Tongue (tissue), 1 donor: ENCODE measurements at regions not wholly inside any gene's neighbourhood (a gene's known extent, or its start where the extent isn't known, plus 50 kb on each side); places are given as distances from the start of the nearest gene placed in this dataset.
A peak's percentile ranks its signal among the peaks of the same experiment; 100 is the strongest.

Source experiments
- DNase-seq: peaks from one replicate; pipeline ENCODE4 v3.0.0-alpha.2; 2015

DNA sequence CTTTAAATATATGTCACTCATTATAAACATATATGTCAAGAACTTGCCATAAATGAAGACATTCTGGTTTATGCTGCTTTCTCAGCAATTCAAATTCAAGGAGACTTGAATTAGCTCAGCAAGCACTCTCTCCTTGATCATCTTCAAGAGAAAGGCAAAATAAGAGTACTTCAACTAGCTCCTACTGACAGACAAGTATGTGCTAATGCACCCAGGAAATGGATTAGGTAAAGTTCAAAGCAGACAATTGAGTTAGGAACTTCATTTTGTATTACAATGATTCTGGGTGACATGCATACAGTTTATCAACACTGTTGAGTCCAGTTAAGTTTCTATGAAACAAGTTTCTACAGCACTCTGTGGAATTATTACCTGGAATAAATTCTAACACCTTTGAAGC, 455.9 kb upstream of the USP15 start:
- no peak for DNase-seq

DNA sequence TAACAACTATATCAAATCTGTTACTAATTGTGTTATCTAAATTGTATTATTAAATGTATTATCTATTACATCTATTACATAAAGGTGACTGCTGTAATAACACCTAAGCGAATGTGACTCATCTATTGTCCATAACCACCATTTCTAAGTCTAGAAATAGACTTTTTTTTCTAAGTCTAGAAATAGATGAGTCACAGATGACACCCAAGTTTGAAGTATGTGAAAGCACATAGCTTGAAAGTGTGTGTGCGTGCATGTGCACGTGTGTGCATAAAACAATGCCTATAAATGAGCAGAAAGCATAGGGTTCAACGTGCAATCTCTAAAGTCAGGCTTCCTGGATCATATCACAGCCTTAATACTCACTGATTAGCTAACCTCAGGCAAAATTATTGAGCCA, 451.3 kb upstream of the USP15 start:
- DNase-seq: no peak

DNA sequence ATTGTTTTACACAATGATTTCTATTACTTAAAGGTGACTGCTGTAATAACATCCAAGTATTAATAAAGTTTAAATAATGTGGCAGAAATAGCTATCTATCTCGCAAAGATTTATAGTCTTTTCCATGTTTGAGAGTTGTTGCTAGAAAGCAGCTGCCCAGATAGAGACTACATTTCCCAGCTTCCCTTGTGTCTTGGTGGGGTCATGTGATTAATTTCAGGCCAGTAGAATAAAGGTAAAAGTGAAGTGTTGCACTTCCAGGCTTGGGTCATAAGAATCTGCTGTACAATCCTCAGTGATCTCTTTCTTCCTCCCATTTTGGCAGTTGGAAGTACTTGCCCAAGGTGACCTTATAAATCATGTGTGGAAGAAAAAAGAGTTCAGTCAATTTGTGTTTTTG, 449.7 kb upstream of the USP15 start:
- DNase-seq: no peak

DNA sequence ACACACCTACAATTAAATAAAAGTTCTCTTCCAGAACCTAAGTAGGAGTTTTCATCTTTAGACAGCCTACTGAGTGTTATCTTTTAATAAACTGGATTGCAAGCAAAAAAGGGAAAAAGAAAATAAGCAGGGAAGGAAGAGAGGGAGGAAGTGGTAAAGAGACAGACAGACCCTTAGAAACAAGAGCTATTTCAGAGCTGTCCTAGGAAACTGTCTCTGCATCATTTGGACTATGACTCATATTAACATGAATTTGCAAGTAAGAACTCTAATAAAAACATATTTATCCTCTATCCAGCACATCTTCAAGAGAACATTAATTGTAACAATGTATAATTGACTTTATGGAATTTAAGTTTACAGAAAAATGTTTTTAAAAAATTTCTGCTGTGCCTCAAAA, 438.8 kb upstream of the USP15 start:
- DNase-seq: no peak

DNA sequence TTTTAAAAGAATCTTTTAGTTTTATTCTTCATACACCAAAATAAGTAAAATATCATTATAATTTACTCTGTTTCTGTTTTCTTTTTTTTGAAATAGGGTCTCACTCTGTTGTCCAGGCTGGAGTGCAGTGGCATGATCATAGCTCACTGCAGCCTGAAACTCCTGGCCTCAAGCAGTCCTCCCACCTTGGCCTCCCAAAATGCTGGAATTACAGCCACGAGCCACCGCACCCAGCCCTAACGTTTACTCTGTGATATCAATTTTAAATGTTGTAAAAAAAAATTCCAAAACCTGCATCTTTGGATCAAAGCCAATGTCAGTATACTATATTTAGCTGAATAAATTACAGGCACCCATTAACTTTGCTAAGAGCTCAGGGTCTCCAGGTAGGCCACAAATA, 437.1 kb upstream of the USP15 start:
- DNase-seq: no peak

DNA sequence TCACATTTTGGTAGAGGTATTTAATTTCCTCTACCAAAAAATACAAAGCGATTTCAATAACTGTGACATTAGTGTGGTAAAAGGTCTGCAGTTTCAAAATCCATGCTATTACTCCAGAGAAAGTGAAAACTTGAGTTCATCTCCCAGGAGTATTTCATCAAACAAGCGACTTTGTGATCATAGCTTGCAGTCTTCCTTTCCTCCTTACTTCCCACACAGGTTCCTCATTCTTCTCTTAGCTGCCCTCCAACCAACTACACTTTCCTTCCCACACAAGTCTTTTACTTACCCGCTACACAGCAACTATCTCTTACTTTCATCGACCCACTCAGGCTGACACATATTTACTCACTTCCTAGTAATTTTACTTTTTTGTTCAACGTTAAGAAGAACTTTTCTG, 413.4 kb upstream of the USP15 start:
- DNase-seq: no peak

DNA sequence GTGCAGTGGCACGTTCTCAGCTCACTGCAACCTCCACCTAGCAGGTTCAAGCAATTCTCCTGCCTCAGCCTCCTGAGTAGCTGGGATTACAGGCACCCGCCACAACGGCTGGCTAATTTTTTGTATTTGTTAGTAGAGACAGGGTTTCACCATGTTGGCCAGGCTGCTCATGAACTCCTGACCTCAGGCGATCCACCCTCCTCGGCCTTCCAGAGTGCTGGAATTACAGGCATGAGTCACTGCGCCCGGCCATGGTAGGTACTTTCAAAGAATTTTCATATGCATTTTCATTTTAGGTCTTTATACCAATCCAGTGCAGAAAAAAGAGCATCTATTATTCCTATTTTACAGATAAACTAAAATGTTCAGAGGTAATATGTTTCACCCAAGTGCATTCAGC, 411.3 kb upstream of the USP15 start:
- no peak for DNase-seq

DNA sequence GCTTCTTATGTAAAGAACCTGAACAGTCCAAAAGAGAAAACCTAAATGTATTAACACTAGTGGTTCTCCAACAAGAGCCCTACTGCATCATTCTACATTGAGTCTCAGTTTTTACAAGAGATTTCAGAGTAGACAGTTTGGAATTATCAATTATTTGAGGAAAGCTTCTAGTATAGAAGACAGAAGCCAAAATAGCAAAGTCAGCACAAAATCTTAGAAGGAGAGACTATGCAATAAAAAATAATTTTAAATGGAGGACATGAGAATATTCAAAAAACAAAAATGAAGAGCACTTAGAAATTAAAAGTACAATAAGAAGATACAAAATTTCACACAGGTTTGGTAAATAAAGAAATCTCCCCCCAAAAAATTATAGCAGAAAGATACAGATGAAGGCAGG, 406.3 kb upstream of the USP15 start:
- DNase-seq: no peak

DNA sequence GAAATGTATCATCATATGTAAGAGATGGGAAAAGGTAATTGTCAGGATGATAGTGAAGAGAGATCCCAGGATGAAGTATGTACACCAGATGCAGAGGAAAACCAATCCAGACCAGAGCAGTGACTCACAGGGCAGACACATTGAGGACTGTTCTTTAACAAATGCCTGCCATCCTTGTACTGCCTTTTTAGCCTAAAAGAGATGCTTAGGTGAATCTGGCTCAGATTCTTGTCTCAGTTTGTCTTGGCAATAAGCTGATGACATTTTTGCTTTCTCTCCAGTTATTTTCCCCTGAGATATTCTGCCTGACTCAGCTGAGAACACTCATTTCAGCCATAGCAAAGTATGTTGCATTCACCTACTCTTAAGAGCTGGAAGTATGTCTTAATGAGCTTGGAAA, 405.3 kb upstream of the USP15 start:
- DNase-seq: no peak

DNA sequence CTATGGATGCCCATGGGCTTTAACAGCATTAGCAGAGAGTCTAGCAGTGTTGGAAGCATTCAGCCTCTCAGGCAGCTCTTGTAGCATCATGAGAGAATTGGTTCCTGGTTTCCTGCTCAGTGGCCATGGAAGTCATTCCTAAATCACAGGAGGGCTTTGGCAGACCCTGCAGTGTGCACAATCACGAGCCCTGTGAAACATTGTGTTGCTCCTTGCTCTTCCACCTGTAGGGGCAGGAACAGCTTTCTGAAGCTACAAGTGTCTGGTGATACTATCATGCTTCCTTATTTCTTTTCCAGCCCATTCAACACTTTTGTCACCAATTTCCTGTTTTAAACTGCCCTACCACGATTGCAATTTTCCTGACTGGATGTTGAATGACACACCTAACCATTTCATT, 402.2 kb upstream of the USP15 start:
- DNase-seq: no peak

DNA sequence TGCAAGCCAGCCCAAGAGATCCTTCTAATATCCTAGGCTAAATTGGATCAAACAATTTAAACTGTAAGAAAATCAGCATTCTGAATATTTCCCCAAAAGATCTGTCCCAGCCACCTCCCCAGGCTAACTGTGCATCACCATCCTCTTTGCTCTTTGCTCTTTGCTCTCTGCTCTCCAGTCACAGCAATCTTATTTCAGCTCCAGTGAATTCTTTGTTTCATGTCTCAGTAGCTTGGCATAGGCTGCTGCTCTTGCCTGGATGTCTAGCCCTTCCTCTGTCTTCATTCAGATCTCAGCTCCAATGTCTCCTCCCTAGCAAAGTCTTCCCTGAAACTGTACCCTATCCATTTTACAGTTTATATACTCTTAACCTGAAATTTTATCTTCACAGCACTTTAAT, 399.8 kb upstream of the USP15 start:
- no peak for DNase-seq

DNA sequence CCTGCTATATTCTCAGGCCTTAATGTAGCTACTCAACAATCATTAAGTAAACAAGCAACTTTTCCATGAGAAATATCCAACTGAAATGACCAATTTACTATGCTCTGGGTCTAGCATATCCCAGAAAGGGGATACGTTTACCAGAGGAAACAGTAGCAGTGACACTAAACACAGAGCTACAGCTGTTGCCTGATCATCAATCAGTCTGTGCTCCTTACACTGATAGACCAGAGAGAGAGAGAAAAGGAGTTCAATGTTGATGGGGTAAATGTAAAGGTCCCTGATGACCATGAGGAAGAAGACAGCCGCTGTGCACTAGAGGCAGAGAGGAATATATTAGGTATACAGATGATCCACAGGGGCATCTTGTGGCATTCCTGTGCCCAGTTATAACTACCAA, 397.2 kb upstream of the USP15 start:
- DNase-seq: peak; percentile 12

DNA sequence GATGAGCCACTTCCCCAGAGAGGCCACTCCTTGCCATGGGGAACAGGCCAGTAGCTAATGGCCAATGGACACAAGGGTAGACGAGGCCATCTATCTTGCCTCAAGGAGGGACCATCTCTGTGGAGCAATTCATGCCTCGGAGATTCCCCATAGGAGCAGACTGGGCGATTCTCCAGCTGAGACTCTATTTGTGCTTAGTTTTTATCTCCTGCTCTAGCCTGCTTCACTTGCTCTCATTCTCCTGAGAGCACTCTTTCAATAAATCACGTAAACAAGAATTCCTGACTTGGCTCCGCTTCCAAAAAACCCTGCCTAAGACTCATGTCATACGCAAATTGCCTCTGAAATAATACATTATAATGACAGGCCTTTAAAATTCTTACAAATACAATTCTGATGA, 396.4 kb upstream of the USP15 start:
- no peak for DNase-seq

DNA sequence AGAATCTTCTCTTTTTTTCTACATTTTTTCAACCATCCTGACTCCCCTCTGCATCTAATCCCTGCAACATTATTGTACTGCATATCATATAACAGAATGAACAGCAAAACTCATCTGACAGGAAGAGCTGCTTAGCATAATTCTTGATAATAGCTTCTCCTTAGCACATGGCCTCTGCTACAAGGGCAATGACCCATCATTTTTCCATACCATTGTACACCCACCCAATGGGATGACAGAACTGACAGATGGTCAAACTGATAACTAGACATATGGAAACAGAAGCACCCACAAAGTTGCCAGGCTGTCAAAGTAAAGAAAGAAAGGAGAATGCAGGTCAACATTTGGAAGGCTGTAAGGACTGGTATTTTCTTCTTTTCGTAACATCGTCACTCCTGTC, 390.4 kb upstream of the USP15 start:
- DNase-seq: no peak

DNA sequence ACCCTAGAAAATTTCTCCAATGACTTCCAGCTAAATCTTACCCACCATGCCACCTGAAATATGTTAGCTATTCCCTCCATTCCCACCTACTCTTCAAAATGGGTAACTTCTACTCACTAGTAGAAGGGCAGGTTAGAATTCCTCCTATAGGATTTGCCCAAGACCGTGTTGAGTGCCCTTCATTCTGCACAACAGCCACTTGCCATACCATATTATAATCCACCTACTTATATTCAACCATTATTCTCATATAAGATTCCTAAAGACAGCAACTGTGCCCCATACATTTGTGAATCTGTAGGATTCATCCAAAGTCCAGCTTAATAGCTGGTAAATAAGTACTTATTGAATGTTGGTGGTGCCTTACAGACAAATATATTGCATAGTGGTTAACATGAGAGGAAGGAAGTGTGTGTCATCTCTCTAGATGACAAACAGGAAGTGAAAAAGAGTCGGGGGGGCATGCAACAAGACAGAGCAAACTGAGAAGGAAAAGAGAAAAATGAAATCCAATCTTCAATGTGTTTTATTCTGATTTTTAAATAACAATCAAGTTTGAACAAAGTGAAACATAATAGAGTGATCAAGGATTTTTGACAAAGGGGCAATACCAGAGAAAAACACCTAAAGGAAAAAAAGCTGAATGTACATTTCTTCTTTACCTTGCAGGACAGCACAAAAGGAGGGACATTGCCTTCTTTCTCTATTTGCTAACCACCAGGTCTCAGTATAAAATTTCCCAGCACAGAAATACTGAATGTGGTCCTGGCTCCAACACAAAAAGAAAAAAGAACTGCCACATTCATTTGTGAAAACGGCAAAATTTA, 389.3 kb upstream of the USP15 start:
- no peak for DNase-seq

DNA sequence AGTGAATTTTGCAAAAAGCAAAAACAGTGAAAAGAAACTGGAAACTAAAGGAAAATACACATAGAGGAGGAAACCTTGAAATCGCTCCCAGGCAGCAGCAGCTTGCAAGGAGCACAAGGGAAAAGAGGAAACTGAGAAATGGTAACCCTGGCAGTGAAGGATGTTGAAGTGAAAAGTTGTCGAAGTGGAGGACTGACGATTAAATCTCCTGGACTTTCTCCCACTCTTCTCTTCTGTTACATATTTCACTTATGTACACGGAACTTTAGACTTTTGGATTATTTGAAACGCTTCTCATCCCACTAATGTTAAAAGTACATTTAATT, 388.8 kb upstream of the USP15 start:
- no peak for DNase-seq

DNA sequence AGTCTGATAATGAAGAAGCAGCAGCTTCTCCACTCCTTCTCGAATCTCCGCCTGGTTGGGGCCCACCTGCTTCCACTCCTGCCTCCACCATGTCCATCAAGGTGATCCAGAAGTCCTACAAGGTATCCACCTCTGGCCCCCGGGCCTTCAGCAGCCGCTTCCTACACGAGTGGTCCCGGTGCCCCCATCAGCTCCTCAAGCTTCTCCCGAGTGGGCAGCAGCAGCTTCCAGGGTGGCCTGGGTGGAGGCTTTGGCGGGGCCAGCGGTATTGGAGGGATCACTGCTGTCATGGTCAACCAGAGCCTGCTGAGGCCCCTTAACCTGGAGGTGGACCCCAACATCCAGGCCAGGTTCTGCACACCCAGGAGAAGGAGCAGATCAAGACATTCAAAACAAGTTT, 381.0 kb upstream of the USP15 start:
- no peak for DNase-seq

DNA sequence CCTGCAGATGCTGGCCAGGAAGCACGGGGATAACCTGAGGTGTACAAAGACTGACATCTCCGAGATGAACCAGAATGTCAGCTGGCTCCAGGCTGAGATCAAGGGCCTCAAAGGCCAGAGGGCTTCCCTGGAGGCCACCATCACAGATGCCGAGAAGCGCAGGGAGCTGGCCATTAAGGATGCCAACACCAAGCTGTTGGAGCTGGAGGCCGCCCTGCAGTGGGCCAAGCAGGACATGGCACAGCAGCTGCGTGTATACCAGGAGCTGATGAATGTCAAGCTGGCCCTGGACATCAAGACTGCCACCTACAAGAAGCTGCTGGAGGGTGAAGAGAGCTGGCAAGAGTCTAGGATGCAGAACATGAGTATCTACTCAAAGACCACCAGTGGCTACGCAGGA, 380.0 kb upstream of the USP15 start:
- DNase-seq: no peak

DNA sequence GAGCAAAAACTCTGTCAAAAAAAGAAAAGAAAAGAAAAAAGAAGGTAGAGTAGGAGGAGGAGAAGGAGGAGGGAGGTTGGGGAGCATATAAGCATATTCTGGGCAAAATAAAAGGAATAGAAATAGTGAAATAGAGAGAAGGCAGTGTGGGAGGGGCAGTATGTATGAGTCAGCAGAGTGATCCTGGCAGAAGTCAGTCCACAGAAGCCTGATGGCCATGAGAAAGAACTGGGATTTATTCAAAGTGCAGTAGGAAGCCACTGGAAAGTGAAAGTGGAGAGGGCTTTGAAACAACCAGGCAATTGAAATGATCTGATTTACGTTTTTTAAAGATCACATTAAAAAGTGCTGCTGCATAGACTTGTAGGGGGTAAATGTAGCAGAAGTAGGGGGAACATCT, 368.6 kb upstream of the USP15 start:
- no peak for DNase-seq

DNA sequence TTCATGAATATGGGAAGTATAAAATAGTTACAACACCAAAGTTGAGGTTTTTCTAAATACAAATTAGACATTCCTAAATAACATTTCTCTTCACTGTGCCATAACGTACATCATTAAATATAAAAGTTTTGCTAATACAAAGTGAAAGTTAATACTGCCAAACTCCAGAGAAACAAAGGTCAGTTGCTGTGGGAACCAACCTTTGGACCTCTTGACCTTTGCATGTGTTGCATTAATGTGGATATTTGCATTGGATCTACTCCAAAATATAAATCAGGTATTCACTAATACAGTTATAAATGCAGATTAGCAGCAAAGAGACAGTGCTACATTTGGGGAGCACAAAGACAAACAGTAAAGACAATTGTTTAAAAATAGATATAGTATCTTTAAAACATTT, 366.0 kb upstream of the USP15 start:
- no peak for DNase-seq

DNA sequence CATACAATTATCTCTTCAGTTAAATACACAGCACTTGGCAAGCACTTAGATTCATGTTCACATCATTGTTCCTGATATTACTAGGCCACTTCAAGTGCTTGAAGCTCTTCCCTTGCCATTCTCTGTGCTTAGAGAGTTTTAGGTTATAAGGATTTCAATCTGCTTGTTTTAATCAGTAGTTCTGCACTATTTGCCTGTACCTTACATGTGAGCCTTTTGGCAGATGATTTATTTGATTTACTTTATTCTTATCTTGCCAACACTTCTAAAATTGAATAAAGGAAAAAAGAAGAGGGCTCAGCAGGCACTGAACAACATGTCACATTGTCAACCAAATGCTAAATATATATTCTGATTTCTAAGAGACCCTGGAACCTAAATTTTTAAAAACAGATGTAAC, 363.8 kb upstream of the USP15 start:
- no peak for DNase-seq

DNA sequence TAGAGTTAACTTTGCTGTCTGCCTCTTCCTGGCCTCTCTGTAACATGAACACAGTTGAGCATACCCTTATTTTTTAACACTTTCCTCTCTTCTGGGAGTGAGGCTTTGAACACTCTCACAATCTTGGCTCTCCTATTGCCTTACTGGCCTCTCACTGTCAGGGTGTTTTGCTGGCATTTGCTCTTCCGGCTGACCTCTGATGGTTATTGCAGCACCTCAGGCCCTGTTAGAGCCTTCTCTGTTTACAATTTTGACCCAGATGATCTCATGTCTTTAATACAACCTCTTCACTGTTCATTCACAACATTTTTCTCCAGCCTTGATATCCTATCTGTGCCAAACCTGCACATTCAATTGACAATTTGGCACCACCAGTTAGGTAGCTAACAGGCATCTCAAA, 357.8 kb upstream of the USP15 start:
- DNase-seq: no peak

DNA sequence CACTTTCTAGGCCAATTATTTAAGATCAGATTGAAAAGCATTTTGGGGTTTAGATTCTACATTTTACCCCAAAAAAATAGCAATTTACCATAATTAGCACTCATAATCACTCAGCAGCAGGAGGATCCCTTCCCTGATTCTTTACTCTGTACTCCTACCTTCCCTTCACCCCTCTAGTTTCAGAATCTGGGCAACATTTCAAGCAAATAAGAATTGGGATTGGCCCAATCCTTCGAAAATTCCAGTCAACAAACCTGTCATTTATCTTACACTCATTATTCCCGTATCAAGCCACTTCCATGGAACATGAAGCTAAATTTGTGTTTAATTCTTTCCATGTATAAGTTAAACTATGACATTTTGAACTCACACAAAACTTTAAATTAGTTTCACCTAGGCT, 349.1 kb upstream of the USP15 start:
- no peak for DNase-seq

DNA sequence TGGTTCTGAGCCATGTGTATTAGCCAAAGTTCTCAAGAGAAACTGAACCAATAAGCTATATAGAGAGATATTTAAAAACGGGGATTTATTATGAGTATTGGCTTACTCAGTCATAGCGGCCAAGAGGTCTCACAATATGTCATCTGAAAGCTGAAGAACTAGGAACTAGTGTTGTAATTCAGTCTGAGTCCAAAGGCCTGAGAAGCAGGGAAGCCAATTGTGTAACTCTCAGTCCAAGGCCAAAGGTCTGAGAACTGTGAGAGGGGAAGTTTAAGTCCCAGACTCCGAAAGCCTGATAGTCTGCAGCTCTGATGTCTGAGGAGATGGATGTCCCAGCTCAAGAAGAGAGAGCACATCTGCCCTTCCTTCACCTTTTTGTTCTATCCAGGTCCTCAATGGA, 344.8 kb upstream of the USP15 start:
- no peak for DNase-seq

DNA sequence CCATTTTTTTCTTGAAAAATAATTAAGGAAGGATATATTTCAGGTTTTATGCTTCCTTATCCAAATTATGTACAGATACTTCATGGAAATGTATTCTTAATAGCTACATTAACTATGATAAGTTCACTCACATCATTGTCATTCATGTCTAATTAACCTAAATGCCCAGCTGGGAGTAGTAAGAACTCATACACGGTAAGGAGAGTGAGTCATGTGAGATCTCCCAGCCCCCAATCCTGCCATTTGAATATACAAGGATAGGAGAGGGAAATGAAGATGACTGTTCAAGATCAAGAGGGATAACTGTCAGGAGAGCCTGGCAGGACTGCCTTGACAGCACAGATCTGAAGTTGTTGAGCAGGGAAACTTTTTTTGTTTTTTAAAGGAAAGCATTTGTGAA, 343.4 kb upstream of the USP15 start:
- no peak for DNase-seq
